ENCODE measurements at regions not wholly inside any gene's neighbourhood (a gene's known extent, or its start where the extent isn't known, plus 50 kb on each side); places are given as distances from the start of the nearest gene placed in this dataset.
"Not testable (repeated sequence)": the region's sequence is repeated elsewhere in the genome, so short reads cannot be mapped to it uniquely, and the experiment has no call there.

DNA sequence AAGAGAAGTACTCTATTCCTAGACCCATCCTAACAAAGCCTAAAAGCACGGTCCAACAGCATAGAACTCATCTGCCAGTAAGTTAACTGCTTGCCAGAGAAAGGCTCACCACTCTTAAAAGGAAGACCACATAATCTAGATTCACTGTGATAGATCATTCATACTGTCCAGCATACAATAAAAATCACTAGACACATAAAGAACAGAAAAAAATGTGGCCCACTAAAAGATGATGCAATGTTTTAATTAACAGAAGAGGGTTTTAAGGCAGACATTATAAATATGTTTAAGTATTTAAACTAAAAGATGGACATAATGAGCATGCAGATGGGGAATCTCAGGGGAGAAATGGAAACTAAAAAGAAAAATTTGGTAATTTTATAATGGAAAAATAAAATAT lies 157.5 kb upstream of the CDH4 start:
- CTCF ChIA-PET = interaction anchor here (0.9 kb wide), 1 partner anchor 24 kb away, joined by 3 read pairs; no protein-coding TSS in a partner anchor
- no peak overlapping the region for H3K4me2 ChIP-seq
- TF ChIP-seq PHF8 (IDR thresholded peaks at IDR 0.05; ENCODE audit: borderline replicate concordance, low read depth) (no peak), FOSB (CRISPR knock-in tag; IDR thresholded peaks at IDR 0.05) (no peak), POLR2A (IDR thresholded peaks at IDR 0.05; ENCODE audit: low read length) (no peak), JUN (IDR thresholded peaks at IDR 0.05) (no peak), EHF (CRISPR knock-in tag; IDR thresholded peaks at IDR 0.05) (no peak), ZC3H11A (IDR thresholded peaks at IDR 0.05) (no peak), MAZ (IDR thresholded peaks at IDR 0.05; ENCODE audit: borderline replicate concordance, low read depth, low read length) (no peak), RAD21 (conservative IDR thresholded peaks at IDR 0.05 in 1 of 2, IDR thresholded peaks at IDR 0.05 in 1 of 2) (no peak)
- H3K9me3 ChIP-seq = peaks cover 12% of the 10 kb centered on the region
- ATAC-seq = no peak
- no peak overlapping the region for H3K27ac ChIP-seq
- FAIRE-seq = no peak
- no peaks in the 10 kb centered on the region for H3K4me1 ChIP-seq
- POLR2A ChIA-PET = no interaction called here
- DNase-seq (ENCODE audit: low read depth in 1 of 2, low spot score in 1 of 2) = no peak
- WGBS (ENCODE audit: missing lambda C conversion rate) = 8% methylated on average over 1 of the region's 1 CpG
- H3K4me3 ChIP-seq = no peak overlapping the region

DNA sequence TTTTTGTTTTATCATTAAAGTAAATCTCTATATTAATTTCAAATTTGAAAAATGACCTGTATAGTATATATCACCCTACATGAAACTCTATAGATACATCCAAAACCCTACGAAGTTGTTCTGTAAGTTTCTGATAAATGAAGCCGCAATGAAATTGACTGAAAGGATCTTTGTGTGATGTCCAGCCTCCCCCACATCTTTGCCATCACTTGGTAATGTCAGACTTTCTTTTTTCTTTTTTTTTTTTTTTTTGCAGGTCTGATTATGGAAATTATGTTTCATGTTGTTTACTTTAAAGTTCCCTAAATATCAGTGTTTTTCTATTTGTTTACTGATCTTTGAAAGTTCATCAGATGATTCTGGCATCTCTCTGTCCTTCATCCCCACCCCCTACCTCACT lies 155.6 kb upstream of the CDH4 start:
- WGBS (ENCODE audit: missing lambda C conversion rate) = 15% methylated on average over 2 of the region's 2 CpGs
- ChIA-PET CTCF (interaction anchor here (1.0 to 1.1 kb wide), 2 partner anchors 9 to 22 kb away, joined by 3 to 4 read pairs; no protein-coding TSS in a partner anchor), POLR2A (no interaction called here)
- no peak overlapping the region for H3K4me2 ChIP-seq
- TF ChIP-seq HOXB13 (CRISPR knock-in tag; IDR thresholded peaks at IDR 0.05; ENCODE audit: low read depth) = no peak
- TF ChIP-seq ZFP36 (IDR thresholded peaks at IDR 0.05; ENCODE audit: borderline replicate concordance, partially characterized antibody) = no peak
- no peak for TF ChIP-seq HOXA7 (CRISPR knock-in tag; IDR thresholded peaks at IDR 0.05)
- TF ChIP-seq KDM5A (IDR thresholded peaks at IDR 0.05) = no peak
- no peak for TF ChIP-seq GATA3 (IDR thresholded peaks at IDR 0.05; ENCODE audit: borderline replicate concordance)
- TF ChIP-seq MAFK (IDR thresholded peaks at IDR 0.05; ENCODE audit: partially characterized antibody) = no peak
- TF ChIP-seq SMC3 (IDR thresholded peaks at IDR 0.05) = no peak
- TF ChIP-seq KDM1A (IDR thresholded peaks at IDR 0.05; ENCODE audit: low read depth) = no peak
- TF ChIP-seq CEBPB (IDR thresholded peaks at IDR 0.05) = no peak
- peaks cover 12% of the 10 kb centered on the region for H3K9me3 ChIP-seq
- no peak for FAIRE-seq
- H3K4me3 ChIP-seq = no peak overlapping the region
- DNase-seq (ENCODE audit: low read depth in 1 of 2, low spot score in 1 of 2) = no peak
- no peak for ATAC-seq
- no peaks in the 10 kb centered on the region for H3K4me1 ChIP-seq
- H3K27ac ChIP-seq = no peak overlapping the region

DNA sequence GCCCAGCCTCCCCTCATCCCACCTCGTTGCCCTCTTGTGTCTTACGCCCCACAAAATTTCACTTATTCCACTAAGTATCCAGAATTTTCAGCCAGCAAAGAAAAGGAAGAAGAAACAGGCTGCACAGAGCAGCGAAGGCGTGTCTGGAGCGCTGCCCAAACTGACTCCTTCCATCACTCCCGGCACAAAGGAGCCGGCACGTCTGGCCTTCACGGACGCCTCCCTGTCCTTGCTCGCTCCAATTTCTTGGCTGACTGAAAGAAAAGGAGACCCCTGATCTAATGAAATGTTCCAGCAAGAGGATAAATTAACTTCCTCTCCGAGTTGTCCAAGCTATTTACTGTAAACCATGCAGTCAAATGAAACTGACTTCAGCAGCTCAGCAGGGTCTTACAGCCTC lies 152.3 kb upstream of the CDH4 start:
- Histone ChIP-seq H3K4me2 (no peak overlapping the region), H3K4me1 (no peaks in the 10 kb centered on the region), H3K27ac (no peak overlapping the region), H3K9me3 (peaks cover 3% of the 10 kb centered on the region; the same call in 1 of the 3 replicates), H3K4me3 (no peak overlapping the region)
- DNase-seq (ENCODE audit: low read depth in 1 of 2, low spot score in 1 of 2) (no peak), ATAC-seq (no peak), FAIRE-seq (no peak)
- ChIA-PET POLR2A (no interaction called here), CTCF (no interaction called here)
- TF ChIP-seq, protein P1, sequence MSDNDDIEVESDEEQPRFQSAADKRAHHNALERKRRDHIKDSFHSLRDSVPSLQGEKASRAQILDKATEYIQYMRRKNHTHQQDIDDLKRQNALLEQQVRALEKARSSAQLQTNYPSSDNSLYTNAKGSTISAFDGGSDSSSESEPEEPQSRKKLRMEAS (IDR thresholded peaks at IDR 0.05) = no peak
- TF ChIP-seq PHF8 (IDR thresholded peaks at IDR 0.05; ENCODE audit: borderline replicate concordance, low read depth) = no peak
- TF ChIP-seq CBX8 (IDR thresholded peaks at IDR 0.05) = no peak
- no peak for TF ChIP-seq FOSB (CRISPR knock-in tag; IDR thresholded peaks at IDR 0.05)
- TF ChIP-seq, protein P2, sequence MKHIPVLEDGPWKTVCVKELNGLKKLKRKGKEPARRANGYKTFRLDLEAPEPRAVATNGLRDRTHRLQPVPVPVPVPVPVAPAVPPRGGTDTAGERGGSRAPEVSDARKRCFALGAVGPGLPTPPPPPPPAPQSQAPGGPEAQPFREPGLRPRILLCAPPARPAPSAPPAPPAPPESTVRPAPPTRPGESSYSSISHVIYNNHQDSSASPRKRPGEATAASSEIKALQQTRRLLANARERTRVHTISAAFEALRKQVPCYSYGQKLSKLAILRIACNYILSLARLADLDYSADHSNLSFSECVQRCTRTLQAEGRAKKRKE (CRISPR knock-in tag; IDR thresholded peaks at IDR 0.05; ENCODE audit: low read depth) = no peak
- 86% methylated on average over 12 of the region's 12 CpGs for WGBS (ENCODE audit: missing lambda C conversion rate)

DNA sequence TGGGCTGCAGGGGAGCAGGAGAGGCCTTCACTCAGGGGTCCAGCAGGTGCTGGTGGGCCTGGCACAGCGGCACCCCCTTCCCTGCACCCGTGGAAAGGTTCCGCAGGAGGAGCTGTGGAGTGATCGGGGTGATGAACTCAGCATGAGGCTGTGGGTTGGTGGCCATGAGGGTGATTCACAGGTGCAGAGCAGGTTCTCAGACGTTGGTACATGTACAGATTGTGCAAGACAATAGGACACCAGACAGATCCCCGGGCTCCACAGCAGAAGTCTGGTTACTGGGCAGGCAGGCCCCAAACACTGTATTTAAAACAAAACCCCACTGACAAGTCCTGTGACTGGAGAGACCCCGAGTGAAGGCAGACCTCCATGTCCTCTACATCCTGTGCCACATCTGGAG lies 151.6 kb upstream of the CDH4 start:
- POLR2A ChIA-PET = no interaction called here
- 81% methylated on average over 6 of the region's 7 CpGs for WGBS (ENCODE audit: missing lambda C conversion rate)

DNA sequence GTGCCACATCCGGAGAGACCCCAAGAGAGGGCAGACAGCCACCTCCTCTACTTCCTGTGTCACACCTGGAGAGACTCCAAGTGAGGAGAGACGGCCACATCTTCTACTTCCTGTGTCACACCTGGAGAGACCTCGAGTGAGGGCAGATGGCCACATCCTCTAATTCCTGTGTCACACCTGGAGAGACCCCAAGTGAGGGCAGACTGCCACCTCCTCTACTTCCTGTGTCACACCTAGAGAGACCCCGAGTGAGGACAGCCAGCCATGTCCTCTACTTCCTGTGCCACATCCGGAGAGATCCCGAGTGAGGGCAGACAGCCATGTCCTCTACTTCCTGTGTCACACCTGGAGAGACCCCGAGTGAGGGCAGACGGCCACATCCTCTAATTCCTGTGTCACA lies 150.7 kb upstream of the CDH4 start:
- POLR2A ChIA-PET, FAIRE-seq: not testable (repeated sequence)

More for the DNA sequence above, 151.6 kb upstream of the CDH4 start:
- DNase-seq (ENCODE audit: low read depth in 1 of 2, low spot score in 1 of 2) = no peak
- Histone ChIP-seq H3K4me1 (no peaks in the 10 kb centered on the region), H3K9me3 (no peaks in the 10 kb centered on the region; the same call in 2 of the 3 replicates), H3K4me2 (no peak overlapping the region), H3K4me3 (no peak overlapping the region), H3K27ac (no peak overlapping the region)
- no peak for TF ChIP-seq HDAC2 (IDR thresholded peaks at IDR 0.05)
- 0 out of 6 replicates have a peak, but pooled peaks of 1 of the 2 experiments have one; percentile 34 for ATAC-seq
- FAIRE-seq = no peak
- CTCF ChIA-PET = no interaction called here

More for the DNA sequence above, 150.7 kb upstream of the CDH4 start:
- H3K9me3 ChIP-seq; H3K4me2 ChIP-seq; ATAC-seq; DNase-seq (ENCODE audit: low read depth in 1 of 2, low spot score in 1 of 2); CTCF ChIA-PET; H3K27ac ChIP-seq; H3K4me1 ChIP-seq; H3K4me3 ChIP-seq: not testable (repeated sequence)
- WGBS (ENCODE audit: missing lambda C conversion rate) = 63% methylated on average over 8 of the region's 8 CpGs
